ENCODE measurements at regions not wholly inside any gene's neighbourhood (a gene's known extent, or its start where the extent isn't known, plus 50 kb on each side); places are given as distances from the start of the nearest gene placed in this dataset.

- intact Hi-C loops (cut with DNase I): no loop called here
- Histone ChIP-seq H3K4me3 (no peak overlapping the region), H3K4me1 (peaks cover 0 to 9% (median 0%) of the 10 kb centered on the region in 4 donors), H3K9me3 (peaks cover 0 to 7% (median 2%) of the 10 kb centered on the region in 4 donors), H3K27me3 (no peaks in the 10 kb centered on the region), H3K27ac (no peak overlapping the region), H3K36me3 (no peaks in the 10 kb centered on the region)
- 70 to 82% methylated on average over 4 of the region's 4 CpGs for WGBS, 2 donors
- TF ChIP-seq CTCF (IDR thresholded peaks at IDR 0.05): no peak
- no peak for TF ChIP-seq EP300 (IDR thresholded peaks at IDR 0.05)
- no peak for TF ChIP-seq POLR2AphosphoS5 (IDR thresholded peaks at IDR 0.05)
- TF ChIP-seq POLR2A (IDR thresholded peaks at IDR 0.05): no peak
- DNase-seq: no peak
Measured at GRCh38 chr18:4870177-4870773, 326.8 kb downstream of the AKAIN1 start.

- H3K27me3 ChIP-seq: no peaks in the 10 kb centered on the region
- no peak overlapping the region for H3K4me3 ChIP-seq
- peaks cover 0 to 10% (median 0%) of the 10 kb centered on the region in 4 donors for H3K4me1 ChIP-seq
- intact Hi-C loops (cut with DNase I): no loop called here
- no peak overlapping the region for H3K27ac ChIP-seq
- 69 to 87% methylated on average over 3 of the region's 3 CpGs for WGBS, 2 donors
- DNase-seq: no peak
- H3K9me3 ChIP-seq: peaks cover 0 to 7% (median 2%) of the 10 kb centered on the region in 4 donors
- TF ChIP-seq CTCF (IDR thresholded peaks at IDR 0.05) (no peak), POLR2A (IDR thresholded peaks at IDR 0.05) (no peak), POLR2AphosphoS5 (IDR thresholded peaks at IDR 0.05) (no peak), EP300 (IDR thresholded peaks at IDR 0.05) (no peak)
- H3K36me3 ChIP-seq: no peaks in the 10 kb centered on the region
Measured at GRCh38 chr18:4869155-4869554, 327.9 kb downstream of the AKAIN1 start.

- H3K27ac ChIP-seq: no peak overlapping the region
- no peak overlapping the region for H3K4me3 ChIP-seq
- no peaks in the 10 kb centered on the region for H3K36me3 ChIP-seq
- DNase-seq: no peak
- peaks cover 0 to 8% (median 0%) of the 10 kb centered on the region in 4 donors for H3K9me3 ChIP-seq
- H3K27me3 ChIP-seq: no peaks in the 10 kb centered on the region
- intact Hi-C loops (cut with DNase I): no loop called here
- 72 to 77% methylated on average over 3 of the region's 3 CpGs for WGBS, 2 donors
- H3K4me1 ChIP-seq: no peaks in the 10 kb centered on the region
- TF ChIP-seq POLR2A (IDR thresholded peaks at IDR 0.05) (no peak), POLR2AphosphoS5 (IDR thresholded peaks at IDR 0.05) (no peak), CTCF (IDR thresholded peaks at IDR 0.05) (no peak), EP300 (IDR thresholded peaks at IDR 0.05) (no peak)
Measured at GRCh38 chr18:4858379-4859127, 338.5 kb downstream of the AKAIN1 start.

GRCh38 chr18:4854671-4855070, 342.4 kb downstream of the AKAIN1 start:
- Histone ChIP-seq H3K27ac (no peak overlapping the region), H3K36me3 (no peaks in the 10 kb centered on the region), H3K9me3 (peaks cover 0 to 8% (median 0%) of the 10 kb centered on the region in 4 donors), H3K27me3 (no peaks in the 10 kb centered on the region), H3K4me1 (no peaks in the 10 kb centered on the region), H3K4me3 (no peak overlapping the region)
- intact Hi-C loops (cut with DNase I): no loop called here
- DNase-seq: no peak
- 78 to 79% methylated on average over 1 of the region's 1 CpG for WGBS, 2 donors
- TF ChIP-seq EP300 (IDR thresholded peaks at IDR 0.05): no peak
- TF ChIP-seq POLR2AphosphoS5 (IDR thresholded peaks at IDR 0.05): no peak
- no peak for TF ChIP-seq POLR2A (IDR thresholded peaks at IDR 0.05)
- TF ChIP-seq CTCF (IDR thresholded peaks at IDR 0.05): no peak
